DND-41 (cell line): ENCODE measurements at regions not wholly inside any gene's neighbourhood (a gene's known extent, or its start where the extent isn't known, plus 50 kb on each side); places are given as distances from the start of the nearest gene placed in this dataset.

Experiments used
- ATAC-seq: fragments of 200-7000 bp; cut with Tn5 transposase; 3 replicates; pipeline ENCODE4 v1.9.1; 2021; ENCODE audit warnings: low read depth; ENCODE audit not compliant: insufficient read depth
- DNase-seq: peaks from one replicate; pipeline ENCODE4 v3.0.0-alpha.2; 2020
- H2AFZ ChIP-seq: 2 replicates; pipeline ENCODE4 v1.6.0; 2012; ENCODE audit warnings: low read depth, low read length
- H3K27ac ChIP-seq: 2 replicates; pipeline ENCODE4 v1.5.1; 2012; ENCODE audit warnings: low read length, inconsistent platforms
- H3K27me3 ChIP-seq: fragments of 200-600 bp; sonication (generic); 2 replicates; pipeline ENCODE4 v1.6.0; 2012; ENCODE audit warnings: low read length, mild to moderate bottlenecking, inconsistent platforms; ENCODE audit not compliant: insufficient read depth, poor library complexity
- H3K36me3 ChIP-seq: 2 replicates; pipeline ENCODE4 v1.5.1; 2012; ENCODE audit warnings: low read length, inconsistent platforms; ENCODE audit not compliant: insufficient read depth
- H3K4me1 ChIP-seq: 2 replicates; pipeline ENCODE4 v1.5.1; 2012; ENCODE audit warnings: mild to moderate bottlenecking, low read length; ENCODE audit not compliant: insufficient read depth
- H3K4me2 ChIP-seq: 2 replicates; pipeline ENCODE4 v1.6.0; 2012; ENCODE audit warnings: mild to moderate bottlenecking, moderate library complexity, low read length, inconsistent platforms; ENCODE audit not compliant: insufficient read depth
- H3K4me3 ChIP-seq, 2 experiments: fragments of 200-600 bp in 1 of 2; shearing (Covaris generic) in 1 of 2; 2 replicates each; pipeline ENCODE4 v1.5.1; 2012 to 2016; ENCODE audit warnings: inconsistent platforms in 2 of 2, low read length in 2 of 2, mild to moderate bottlenecking in 2 of 2, low read depth in 1 of 2, moderate library complexity in 1 of 2
- H3K79me2 ChIP-seq: 2 replicates; pipeline ENCODE4 v1.6.0; 2012; ENCODE audit warnings: low read length, inconsistent platforms; ENCODE audit not compliant: insufficient read depth
- H3K9ac ChIP-seq: 2 replicates; pipeline ENCODE4 v1.6.0; 2012; ENCODE audit warnings: low read depth, mild to moderate bottlenecking, inconsistent platforms, low read length, moderate library complexity
- H3K9me3 ChIP-seq: 2 replicates; pipeline ENCODE4 v1.5.1; 2012; ENCODE audit warnings: low read length, moderate library complexity, mild to moderate bottlenecking, inconsistent platforms; ENCODE audit not compliant: insufficient read depth, severe bottlenecking
- H4K20me1 ChIP-seq: 2 replicates; pipeline ENCODE4 v1.6.0; 2012; ENCODE audit warnings: low read length; ENCODE audit not compliant: insufficient read depth
- CTCF ChIP-seq: IDR thresholded peaks from 2 replicates; pipeline ENCODE4 v1.5.1; 2012; ENCODE audit warnings: borderline replicate concordance, low read length, moderate library complexity, mild to moderate bottlenecking; ENCODE audit not compliant: poor library complexity, severe bottlenecking; ENCODE audit errors: extremely low read depth
- EZH2 ChIP-seq: IDR thresholded peaks from 3 replicates; pipeline ENCODE4 v1.6.1; 2012; ENCODE audit warnings: borderline replicate concordance, low read depth, mild to moderate bottlenecking, moderate library complexity, low read length, inconsistent platforms; ENCODE audit not compliant: severe bottlenecking

- H3K36me3 ChIP-seq, result no peaks in the 10 kb centered on the region
- no peak overlapping the region for H3K27ac ChIP-seq
- H3K4me3 ChIP-seq, result no peak overlapping the region
- no peak for ATAC-seq
- H3K9me3 ChIP-seq, result no peaks in the 10 kb centered on the region
- H3K27me3 ChIP-seq, result no peaks in the 10 kb centered on the region
- no peak for DNase-seq
- TF ChIP-seq EZH2 (no peak), CTCF (no peak)
- no peak overlapping the region for H2AFZ ChIP-seq
- H3K4me2 ChIP-seq, result no peak overlapping the region
- H3K9ac ChIP-seq, result no peak overlapping the region
- H3K79me2 ChIP-seq, result no peaks in the 10 kb centered on the region
- no peaks in the 10 kb centered on the region for H3K4me1 ChIP-seq
- no peaks in the 10 kb centered on the region for H4K20me1 ChIP-seq
These were observed 897.1 kb downstream of the TFAP2A start for GRCh38 chr6:9517806-9518205.

GRCh38 chr6:9515633-9516606 lies 899.0 kb downstream of the TFAP2A start:
- no peaks in the 10 kb centered on the region for H3K27me3 ChIP-seq
- no peaks in the 10 kb centered on the region for H3K9me3 ChIP-seq
- no peaks in the 10 kb centered on the region for H3K79me2 ChIP-seq
- H3K4me2 ChIP-seq, result no peak overlapping the region
- ATAC-seq, result no peak
- no peak overlapping the region for H3K27ac ChIP-seq
- TF ChIP-seq CTCF, result no peak
- no peak for TF ChIP-seq EZH2
- no peaks in the 10 kb centered on the region for H3K36me3 ChIP-seq
- H3K4me1 ChIP-seq, result no peaks in the 10 kb centered on the region
- H2AFZ ChIP-seq, result no peak overlapping the region
- no peak overlapping the region for H3K9ac ChIP-seq
- no peak for DNase-seq
- H3K4me3 ChIP-seq, result no peak overlapping the region
- no peaks in the 10 kb centered on the region for H4K20me1 ChIP-seq

- H3K4me3 ChIP-seq, result no peak overlapping the region
- H3K27me3 ChIP-seq, result no peaks in the 10 kb centered on the region
- TF ChIP-seq EZH2, result no peak
- no peak for TF ChIP-seq CTCF
- H3K4me2 ChIP-seq, result no peak overlapping the region
- H3K4me1 ChIP-seq, result no peaks in the 10 kb centered on the region
- H3K79me2 ChIP-seq, result no peaks in the 10 kb centered on the region
- H3K36me3 ChIP-seq, result no peaks in the 10 kb centered on the region
- H4K20me1 ChIP-seq, result no peaks in the 10 kb centered on the region
- no peak overlapping the region for H2AFZ ChIP-seq
- H3K9me3 ChIP-seq, result no peaks in the 10 kb centered on the region
- H3K27ac ChIP-seq, result no peak overlapping the region
- no peak overlapping the region for H3K9ac ChIP-seq
- ATAC-seq, result no peak
- DNase-seq, result no peak
These were observed 900.7 kb downstream of the TFAP2A start for GRCh38 chr6:9514146-9514545.
